ENCODE measurements at regions not wholly inside any gene's neighbourhood (a gene's known extent, or its start where the extent isn't known, plus 50 kb on each side); places are given as distances from the start of the nearest gene placed in this dataset.
A peak's percentile ranks its signal among the peaks of the same experiment; 100 is the strongest.

GRCh38 chr12:132406493-132407450 is 77.4 kb upstream of the GALNT9 start:
- no peak for DNase-seq

GRCh38 chr12:132405742-132406251 is 76.4 kb upstream of the GALNT9 start:
- DNase-seq = no peak

GRCh38 chr12:132404951-132405741 is 75.8 kb upstream of the GALNT9 start:
- DNase-seq = no peak

- no peak for DNase-seq
Measured at GRCh38 chr12:132404435-132404855, 75.1 kb upstream of the GALNT9 start.

- DNase-seq = no peak
Measured at GRCh38 chr12:132403636-132404434, 74.4 kb upstream of the GALNT9 start.

GRCh38 chr12:132402831-132403416 is 73.5 kb upstream of the GALNT9 start:
- no peak for DNase-seq

GRCh38 chr12:132401982-132402381 is 72.6 kb upstream of the GALNT9 start:
- no peak for DNase-seq

- DNase-seq = no peak
Measured at GRCh38 chr12:132400011-132400641, 70.7 kb upstream of the GALNT9 start.

- no peak for DNase-seq
Measured at GRCh38 chr12:132399092-132400010, 70.0 kb upstream of the GALNT9 start.

GRCh38 chr12:132398386-132398991 is 69.1 kb upstream of the GALNT9 start:
- DNase-seq = no peak

GRCh38 chr12:132397934-132398385 is 68.6 kb upstream of the GALNT9 start:
- no peak for DNase-seq

- DNase-seq = no peak
Measured at GRCh38 chr12:132397152-132397933, 68.0 kb upstream of the GALNT9 start.

- no peak for DNase-seq
Measured at GRCh38 chr12:132396657-132397056, 67.3 kb upstream of the GALNT9 start.

GRCh38 chr12:132395908-132396305 is 66.5 kb upstream of the GALNT9 start:
- no peak for DNase-seq

GRCh38 chr12:132395192-132395907 is 66.0 kb upstream of the GALNT9 start:
- no peak for DNase-seq

- peak; percentile 18 for DNase-seq
Measured at GRCh38 chr12:132393991-132394949, 64.9 kb upstream of the GALNT9 start.

- DNase-seq = no peak
Measured at GRCh38 chr12:132393245-132393795, 63.9 kb upstream of the GALNT9 start.
